KMS-11 (cell line): ENCODE measurements at regions not wholly inside any gene's neighbourhood (a gene's known extent, or its start where the extent isn't known, plus 50 kb on each side); places are given as distances from the start of the nearest gene placed in this dataset.

Experiments used
- H2AFZ ChIP-seq: fragments of 200-600 bp; sonication (generic); 2 replicates; pipeline ENCODE4 v1.6.1; 2016; ENCODE audit warnings: antibody characterized with exemption, mixed run types, low read depth
- H3K27ac ChIP-seq: fragments of 200-600 bp; sonication (generic); 2 replicates; pipeline ENCODE4 v1.6.1; 2016; ENCODE audit warnings: mild to moderate bottlenecking, mixed run types
- H3K27me3 ChIP-seq: fragments of 200-600 bp; sonication (generic); 2 replicates; pipeline ENCODE4 v1.6.1; 2017; ENCODE audit warnings: mild to moderate bottlenecking, low read depth, mixed run types, moderate library complexity; ENCODE audit not compliant: insufficient read depth
- H3K36me3 ChIP-seq: fragments of 200-600 bp; sonication (generic); 2 replicates; pipeline ENCODE4 v1.6.1; 2017; ENCODE audit warnings: mild to moderate bottlenecking, mixed run types; ENCODE audit not compliant: insufficient read depth
- H3K4me1 ChIP-seq: fragments of 200-600 bp; sonication (generic); 2 replicates; pipeline ENCODE4 v1.6.1; 2016; ENCODE audit warnings: mild to moderate bottlenecking, low read depth, mixed run types; ENCODE audit not compliant: poor library complexity, severe bottlenecking
- H3K4me2 ChIP-seq: fragments of 200-600 bp; sonication (generic); 2 replicates; pipeline ENCODE4 v1.7.0; 2016; ENCODE audit warnings: mild to moderate bottlenecking, mixed run types
- H3K4me3 ChIP-seq: fragments of 200-600 bp; sonication (generic); IDR thresholded peaks from 2 replicates; pipeline ENCODE4 v1.6.1; 2017; ENCODE audit warnings: low read depth, low read length, mixed read lengths; ENCODE audit not compliant: insufficient read depth
- H3K79me2 ChIP-seq: fragments of 200-600 bp; sonication (generic); 2 replicates; pipeline ENCODE4 v1.6.1; 2016; ENCODE audit warnings: low read depth, mixed run types; ENCODE audit not compliant: insufficient read depth
- H3K9ac ChIP-seq: fragments of 200-600 bp; sonication (generic); 2 replicates; pipeline ENCODE4 v1.6.1; 2016; ENCODE audit warnings: mild to moderate bottlenecking, mixed run types
- H4K20me1 ChIP-seq: fragments of 200-600 bp; sonication (generic); 2 replicates; pipeline ENCODE4 v1.6.1; 2016; ENCODE audit warnings: mild to moderate bottlenecking, mixed run types; ENCODE audit not compliant: insufficient read depth
- CTCF ChIP-seq: fragments of 200-600 bp; sonication (generic); conservative IDR thresholded peaks from 2 replicates; pipeline ENCODE4 v1.6.1; 2017; ENCODE audit warnings: low read depth, mild to moderate bottlenecking, antibody characterized with exemption, low read length, moderate library complexity, mixed read lengths

- Histone ChIP-seq H3K36me3 (no peaks in the 10 kb centered on the region), H4K20me1 (no peaks in the 10 kb centered on the region), H3K27ac (no peak overlapping the region), H3K79me2 (no peaks in the 10 kb centered on the region), H2AFZ (no peak overlapping the region), H3K4me2 (no peak overlapping the region), H3K4me1 (no peaks in the 10 kb centered on the region), H3K9ac (no peak overlapping the region), H3K4me3 (no peak overlapping the region), H3K27me3 (no peaks in the 10 kb centered on the region)
- TF ChIP-seq CTCF: no peak
These were observed 143.1 kb upstream of the CTAGE1 start for GRCh38 chr18:22560797-22561196.

GRCh38 chr18:22563164-22563583 is 145.5 kb upstream of the CTAGE1 start:
- Histone ChIP-seq H3K9ac (no peak overlapping the region), H3K4me1 (no peaks in the 10 kb centered on the region), H3K36me3 (no peaks in the 10 kb centered on the region), H2AFZ (no peak overlapping the region), H3K4me3 (no peak overlapping the region), H3K27me3 (no peaks in the 10 kb centered on the region), H4K20me1 (no peaks in the 10 kb centered on the region), H3K4me2 (no peak overlapping the region), H3K27ac (no peak overlapping the region), H3K79me2 (no peaks in the 10 kb centered on the region)
- peak; percentile 80 for TF ChIP-seq CTCF

GRCh38 chr18:22564036-22564435 is 146.3 kb upstream of the CTAGE1 start:
- Histone ChIP-seq H3K27me3 (no peaks in the 10 kb centered on the region), H3K36me3 (no peaks in the 10 kb centered on the region), H3K27ac (no peak overlapping the region), H3K4me3 (no peak overlapping the region), H3K79me2 (no peaks in the 10 kb centered on the region), H3K4me2 (no peak overlapping the region), H4K20me1 (no peaks in the 10 kb centered on the region), H2AFZ (no peak overlapping the region), H3K9ac (no peak overlapping the region), H3K4me1 (no peaks in the 10 kb centered on the region)
- no peak for TF ChIP-seq CTCF

- no peak overlapping the region for H3K9ac ChIP-seq
- no peak overlapping the region for H3K4me3 ChIP-seq
- no peaks in the 10 kb centered on the region for H4K20me1 ChIP-seq
- H3K4me1 ChIP-seq: no peaks in the 10 kb centered on the region
- H3K4me2 ChIP-seq: no peak overlapping the region
- TF ChIP-seq CTCF: no peak
- no peaks in the 10 kb centered on the region for H3K79me2 ChIP-seq
- no peak overlapping the region for H3K27ac ChIP-seq
- H3K36me3 ChIP-seq: no peaks in the 10 kb centered on the region
- no peaks in the 10 kb centered on the region for H3K27me3 ChIP-seq
- H2AFZ ChIP-seq: no peak overlapping the region
These were observed 149.1 kb upstream of the CTAGE1 start for GRCh38 chr18:22566703-22567420.
